ENCODE measurements at regions not wholly inside any gene's neighbourhood (a gene's known extent, or its start where the extent isn't known, plus 50 kb on each side); places are given as distances from the start of the nearest gene placed in this dataset.

DNA sequence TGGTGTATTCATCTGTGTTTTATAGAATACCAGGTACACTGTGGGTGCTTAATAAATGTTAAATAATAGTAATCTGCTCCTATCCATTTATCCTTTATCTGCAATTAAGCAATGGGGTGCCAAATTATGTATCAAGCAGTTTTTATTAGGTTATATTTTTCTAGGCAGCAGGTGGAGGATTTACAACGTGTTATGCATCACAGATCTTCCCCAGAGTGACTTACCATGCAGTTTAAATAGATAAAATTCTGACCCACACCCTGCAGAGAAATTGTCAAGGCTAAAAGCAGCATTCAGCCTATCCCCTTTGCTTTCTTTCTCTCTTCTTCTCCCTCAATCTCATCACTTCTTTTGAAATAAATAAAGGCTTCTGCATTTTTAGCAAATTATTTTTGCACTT, 306.4 kb downstream of the CXXC4 start:
- no peak for DNase-seq
- no peaks in the 10 kb centered on the region for H3K23me2 ChIP-seq (ENCODE audit: insufficient read length, low read depth, low read length, poor library complexity, severe bottlenecking)
- no peak overlapping the region for H2BK20ac ChIP-seq (ENCODE audit: low read depth, low read length, poor library complexity, severe bottlenecking)
- H3K27me3 ChIP-seq (ENCODE audit: insufficient read depth, low read length) = no peaks in the 10 kb centered on the region
- no peak overlapping the region for H4K5ac ChIP-seq (ENCODE audit: insufficient read length, low read depth, low read length)
- H3K4me2 ChIP-seq (ENCODE audit: insufficient read depth, insufficient read length, low read length) = no peak overlapping the region
- no peak overlapping the region for H3K56ac ChIP-seq (ENCODE audit: insufficient read length, low read depth, low read length)
- H3K36me3 Mint-ChIP-seq (ENCODE audit: insufficient read depth in 1 of 3, low read depth in 3 of 3) = no peaks in the 10 kb centered on the region
- H3K4ac ChIP-seq (ENCODE audit: low read depth, low read length) = no peak overlapping the region
- H3T11ph ChIP-seq (ENCODE audit: low read length) = no peak overlapping the region
- H3K4me1 ChIP-seq (ENCODE audit: insufficient read depth, low read length) = no peaks in the 10 kb centered on the region; the same call in 1 of the 2 replicates
- no peak overlapping the region for H2BK120ac ChIP-seq (ENCODE audit: low read depth, low read length, poor library complexity, severe bottlenecking)
- H2AFZ ChIP-seq (ENCODE audit: low read length) = no peak overlapping the region
- H3K27ac Mint-ChIP-seq = no peak overlapping the region
- no peaks in the 10 kb centered on the region for H3K27me3 Mint-ChIP-seq (ENCODE audit: low read depth)
- TF ChIP-seq, protein P1, sequence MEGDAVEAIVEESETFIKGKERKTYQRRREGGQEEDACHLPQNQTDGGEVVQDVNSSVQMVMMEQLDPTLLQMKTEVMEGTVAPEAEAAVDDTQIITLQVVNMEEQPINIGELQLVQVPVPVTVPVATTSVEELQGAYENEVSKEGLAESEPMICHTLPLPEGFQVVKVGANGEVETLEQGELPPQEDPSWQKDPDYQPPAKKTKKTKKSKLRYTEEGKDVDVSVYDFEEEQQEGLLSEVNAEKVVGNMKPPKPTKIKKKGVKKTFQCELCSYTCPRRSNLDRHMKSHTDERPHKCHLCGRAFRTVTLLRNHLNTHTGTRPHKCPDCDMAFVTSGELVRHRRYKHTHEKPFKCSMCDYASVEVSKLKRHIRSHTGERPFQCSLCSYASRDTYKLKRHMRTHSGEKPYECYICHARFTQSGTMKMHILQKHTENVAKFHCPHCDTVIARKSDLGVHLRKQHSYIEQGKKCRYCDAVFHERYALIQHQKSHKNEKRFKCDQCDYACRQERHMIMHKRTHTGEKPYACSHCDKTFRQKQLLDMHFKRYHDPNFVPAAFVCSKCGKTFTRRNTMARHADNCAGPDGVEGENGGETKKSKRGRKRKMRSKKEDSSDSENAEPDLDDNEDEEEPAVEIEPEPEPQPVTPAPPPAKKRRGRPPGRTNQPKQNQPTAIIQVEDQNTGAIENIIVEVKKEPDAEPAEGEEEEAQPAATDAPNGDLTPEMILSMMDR (conservative IDR thresholded peaks at IDR 0.05) = no peak
- H3K4me1 Mint-ChIP-seq = no peaks in the 10 kb centered on the region
- no peak overlapping the region for H2AK5ac ChIP-seq (ENCODE audit: insufficient read length, low read length)
- no peaks in the 10 kb centered on the region for H3K79me2 ChIP-seq (ENCODE audit: insufficient read depth, low read length)
- H3K23ac ChIP-seq (ENCODE audit: insufficient read length, low read depth, low read length) = no peak overlapping the region
- H4K91ac ChIP-seq (ENCODE audit: insufficient read length, low read depth, low read length) = no peak overlapping the region
- no CpG with 5 or more reads among the region's 1 CpG for WGBS (ENCODE audit: extremely low coverage, insufficient read length, low lambda C conversion rate)
- no peaks in the 10 kb centered on the region for H3K9me3 Mint-ChIP-seq
- no peak overlapping the region for H3K18ac ChIP-seq (ENCODE audit: insufficient read length, low read depth, low read length)
- H3K4me3 Mint-ChIP-seq = no peak overlapping the region
- H3K79me1 ChIP-seq (ENCODE audit: insufficient read depth, low read depth, low read length, poor library complexity, severe bottlenecking) = no peaks in the 10 kb centered on the region
- no peaks in the 10 kb centered on the region for H4K20me1 ChIP-seq (ENCODE audit: control insufficient read depth, insufficient read depth, insufficient read length)
- H2BK15ac ChIP-seq (ENCODE audit: low read depth, low read length) = no peak overlapping the region
- H2BK12ac ChIP-seq (ENCODE audit: insufficient read length, low read depth, low read length) = no peak overlapping the region
- H3K14ac ChIP-seq (ENCODE audit: insufficient read depth, low read length) = no peak overlapping the region
- H3K9ac ChIP-seq (ENCODE audit: extremely low read depth, insufficient read length, low read length) = no peak overlapping the region
- H2BK5ac ChIP-seq (ENCODE audit: insufficient read length, low read length) = no peak overlapping the region
- H3K27ac ChIP-seq (ENCODE audit: insufficient read length, low read depth, low read length) = no peak overlapping the region
- no peaks in the 10 kb centered on the region for H3K9me3 ChIP-seq (ENCODE audit: control insufficient read depth, low read depth, low read length)
- no peak overlapping the region for H4K8ac ChIP-seq (replicated peaks; ENCODE audit: insufficient read length, low read depth, low read length)

Measured in H9 (cell line).